ENCODE measurements at regions not wholly inside any gene's neighbourhood (a gene's known extent, or its start where the extent isn't known, plus 50 kb on each side); places are given as distances from the start of the nearest gene placed in this dataset.

GRCh38 chr6:118396969-118397368 lies 151.1 kb upstream of the PLN start:
- Histone ChIP-seq H3K36me3 (ENCODE audit: insufficient read depth, low read length) (no peaks in the 10 kb centered on the region), H3K79me2 (ENCODE audit: insufficient read depth, low read length) (no peaks in the 10 kb centered on the region), H3K27ac (ENCODE audit: low read depth, low read length) (no peak overlapping the region), H3K9me3 (ENCODE audit: low read depth, low read length) (no peaks in the 10 kb centered on the region), H3K4me2 (ENCODE audit: insufficient read depth, low read length) (no peak overlapping the region), H3K4me1 (ENCODE audit: insufficient read depth, low read length) (no peaks in the 10 kb centered on the region), H2AFZ (ENCODE audit: low read length) (no peak overlapping the region), H3K27me3 (ENCODE audit: insufficient read depth, low read length) (no peaks in the 10 kb centered on the region), H3K4me3 (ENCODE audit: insufficient read depth, low read length) (no peak overlapping the region), H4K20me1 (ENCODE audit: insufficient read depth, low read length) (no peaks in the 10 kb centered on the region)
- TF ChIP-seq, protein P1, sequence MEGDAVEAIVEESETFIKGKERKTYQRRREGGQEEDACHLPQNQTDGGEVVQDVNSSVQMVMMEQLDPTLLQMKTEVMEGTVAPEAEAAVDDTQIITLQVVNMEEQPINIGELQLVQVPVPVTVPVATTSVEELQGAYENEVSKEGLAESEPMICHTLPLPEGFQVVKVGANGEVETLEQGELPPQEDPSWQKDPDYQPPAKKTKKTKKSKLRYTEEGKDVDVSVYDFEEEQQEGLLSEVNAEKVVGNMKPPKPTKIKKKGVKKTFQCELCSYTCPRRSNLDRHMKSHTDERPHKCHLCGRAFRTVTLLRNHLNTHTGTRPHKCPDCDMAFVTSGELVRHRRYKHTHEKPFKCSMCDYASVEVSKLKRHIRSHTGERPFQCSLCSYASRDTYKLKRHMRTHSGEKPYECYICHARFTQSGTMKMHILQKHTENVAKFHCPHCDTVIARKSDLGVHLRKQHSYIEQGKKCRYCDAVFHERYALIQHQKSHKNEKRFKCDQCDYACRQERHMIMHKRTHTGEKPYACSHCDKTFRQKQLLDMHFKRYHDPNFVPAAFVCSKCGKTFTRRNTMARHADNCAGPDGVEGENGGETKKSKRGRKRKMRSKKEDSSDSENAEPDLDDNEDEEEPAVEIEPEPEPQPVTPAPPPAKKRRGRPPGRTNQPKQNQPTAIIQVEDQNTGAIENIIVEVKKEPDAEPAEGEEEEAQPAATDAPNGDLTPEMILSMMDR (IDR thresholded peaks at IDR 0.05; ENCODE audit: extremely low read depth, low read depth, low read length): no peak
- DNase-seq (ENCODE audit: insufficient read length, low spot score, missing footprints): no peak

DNA sequence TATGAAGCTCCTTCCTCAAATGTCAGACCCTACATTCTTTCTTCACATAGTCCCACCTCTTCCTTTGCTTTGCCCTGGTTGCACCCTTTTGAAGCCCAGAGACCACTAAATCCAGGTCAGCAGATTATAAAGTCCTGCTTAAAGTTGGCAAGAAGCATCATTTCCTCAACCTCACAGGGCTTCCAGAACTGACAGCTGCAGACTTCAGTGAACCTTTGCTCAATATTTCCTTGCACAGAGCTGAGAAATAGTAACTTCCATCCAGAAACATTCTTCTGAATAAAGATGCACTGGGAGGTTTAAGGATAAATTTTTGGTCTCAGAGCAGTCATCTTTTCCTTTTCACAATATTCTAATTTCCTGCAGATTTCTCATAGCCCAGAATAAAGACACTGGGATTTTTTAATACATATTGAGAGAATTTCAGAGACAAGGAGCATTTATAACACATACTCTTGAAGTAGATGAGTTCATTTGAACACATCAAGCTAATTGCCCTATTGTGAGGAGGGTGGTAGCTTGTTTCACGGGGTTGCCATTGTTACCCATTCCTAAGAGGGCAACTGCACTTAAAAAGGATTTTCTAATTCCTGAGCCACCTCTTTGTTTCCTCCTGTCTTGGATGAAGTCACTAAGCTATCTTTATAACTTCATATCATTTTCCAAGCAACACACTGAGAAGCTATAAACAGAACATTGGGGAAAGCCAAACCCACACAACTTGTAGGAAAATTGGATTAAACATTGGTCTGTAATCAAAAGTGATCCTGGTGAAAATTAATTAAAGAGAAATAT lies 150.2 kb upstream of the PLN start:
- no peaks in the 10 kb centered on the region for H3K79me2 ChIP-seq (ENCODE audit: insufficient read depth, low read length)
- DNase-seq (ENCODE audit: insufficient read length, low spot score, missing footprints): no peak
- H3K9me3 ChIP-seq (ENCODE audit: low read depth, low read length): no peaks in the 10 kb centered on the region
- no peaks in the 10 kb centered on the region for H3K36me3 ChIP-seq (ENCODE audit: insufficient read depth, low read length)
- TF ChIP-seq, protein P1 (IDR thresholded peaks at IDR 0.05; ENCODE audit: extremely low read depth, low read depth, low read length): no peak
- no peak overlapping the region for H2AFZ ChIP-seq (ENCODE audit: low read length)
- H3K4me1 ChIP-seq (ENCODE audit: insufficient read depth, low read length): no peaks in the 10 kb centered on the region
- H3K27me3 ChIP-seq (ENCODE audit: insufficient read depth, low read length): no peaks in the 10 kb centered on the region
- H4K20me1 ChIP-seq (ENCODE audit: insufficient read depth, low read length): no peaks in the 10 kb centered on the region
- no peak overlapping the region for H3K4me3 ChIP-seq (ENCODE audit: insufficient read depth, low read length)
- no peak overlapping the region for H3K4me2 ChIP-seq (ENCODE audit: insufficient read depth, low read length)
- no peak overlapping the region for H3K27ac ChIP-seq (ENCODE audit: low read depth, low read length)

- H3K4me1 ChIP-seq (ENCODE audit: insufficient read depth, low read length): no peaks in the 10 kb centered on the region
- no peaks in the 10 kb centered on the region for H3K36me3 ChIP-seq (ENCODE audit: insufficient read depth, low read length)
- no peaks in the 10 kb centered on the region for H3K9me3 ChIP-seq (ENCODE audit: low read depth, low read length)
- H3K4me3 ChIP-seq (ENCODE audit: insufficient read depth, low read length): no peak overlapping the region
- H3K27me3 ChIP-seq (ENCODE audit: insufficient read depth, low read length): no peaks in the 10 kb centered on the region
- H3K27ac ChIP-seq (ENCODE audit: low read depth, low read length): no peak overlapping the region
- no peak for DNase-seq (ENCODE audit: insufficient read length, low spot score, missing footprints)
- TF ChIP-seq, protein P1 (IDR thresholded peaks at IDR 0.05; ENCODE audit: extremely low read depth, low read depth, low read length): no peak
- H3K4me2 ChIP-seq (ENCODE audit: insufficient read depth, low read length): no peak overlapping the region
- H2AFZ ChIP-seq (ENCODE audit: low read length): no peak overlapping the region
- H4K20me1 ChIP-seq (ENCODE audit: insufficient read depth, low read length): no peaks in the 10 kb centered on the region
- no peaks in the 10 kb centered on the region for H3K79me2 ChIP-seq (ENCODE audit: insufficient read depth, low read length)
Measured at GRCh38 chr6:118400098-118400497, 148.0 kb upstream of the PLN start.

DNA sequence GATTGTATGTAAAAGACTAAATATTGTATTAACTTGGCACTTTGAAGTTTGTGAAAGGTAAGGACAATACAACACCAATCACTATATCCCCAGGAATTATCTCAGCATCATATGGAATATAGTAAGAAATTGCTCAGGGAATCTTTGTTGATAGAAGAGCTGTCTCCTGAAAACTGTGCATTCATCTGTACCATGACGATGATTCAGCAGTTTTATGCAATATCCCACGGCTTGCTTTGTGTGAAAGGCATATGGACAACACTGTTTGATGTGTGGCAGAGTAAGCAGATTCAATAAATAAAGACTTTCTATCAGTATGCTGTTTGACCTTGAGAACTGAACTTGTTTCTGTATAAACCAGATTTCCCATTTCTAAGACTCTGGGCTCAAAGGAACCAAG lies 147.5 kb upstream of the PLN start:
- Histone ChIP-seq H3K79me2 (ENCODE audit: insufficient read depth, low read length) (no peaks in the 10 kb centered on the region), H2AFZ (ENCODE audit: low read length) (no peak overlapping the region), H3K4me3 (ENCODE audit: insufficient read depth, low read length) (no peak overlapping the region), H3K9me3 (ENCODE audit: low read depth, low read length) (no peaks in the 10 kb centered on the region), H3K4me1 (ENCODE audit: insufficient read depth, low read length) (no peaks in the 10 kb centered on the region), H3K27me3 (ENCODE audit: insufficient read depth, low read length) (no peaks in the 10 kb centered on the region), H4K20me1 (ENCODE audit: insufficient read depth, low read length) (no peaks in the 10 kb centered on the region), H3K4me2 (ENCODE audit: insufficient read depth, low read length) (no peak overlapping the region), H3K36me3 (ENCODE audit: insufficient read depth, low read length) (no peaks in the 10 kb centered on the region), H3K27ac (ENCODE audit: low read depth, low read length) (no peak overlapping the region)
- TF ChIP-seq, protein P1 (IDR thresholded peaks at IDR 0.05; ENCODE audit: extremely low read depth, low read depth, low read length): no peak
- no peak for DNase-seq (ENCODE audit: insufficient read length, low spot score, missing footprints)

All from osteoblast (primary cell).